Brain microvascular endothelial cell (primary cell): ENCODE measurements at regions not wholly inside any gene's neighbourhood (a gene's known extent, or its start where the extent isn't known, plus 50 kb on each side); places are given as distances from the start of the nearest gene placed in this dataset.
A peak's percentile ranks its signal among the peaks of the same experiment; 100 is the strongest.
"Not testable (repeated sequence)": the region's sequence is repeated elsewhere in the genome, so short reads cannot be mapped to it uniquely, and the experiment has no call there.

ENCODE experiments used
- DNase-seq: peaks from one replicate; pipeline ENCODE4 v3.0.0-alpha.2; 2020
- H3K27ac ChIP-seq: fragments of 250-450 bp; sonication (Bioruptor Pico); 2 replicates; pipeline ENCODE4 v1.5.1; 2020; ENCODE audit warnings: mild to moderate bottlenecking, moderate library complexity
- H3K27me3 ChIP-seq: fragments of 250-450 bp; sonication (Bioruptor Pico); replicated peaks from 2 replicates; pipeline ENCODE4 v1.5.1; 2020; ENCODE audit warnings: mild to moderate bottlenecking
- H3K36me3 ChIP-seq: fragments of 250-450 bp; sonication (Bioruptor Pico); replicated peaks from 2 replicates; pipeline ENCODE4 v1.5.1; 2020; ENCODE audit warnings: mild to moderate bottlenecking
- H3K4me3 ChIP-seq: 2 replicates; pipeline ENCODE4 v1.5.1; 2011; ENCODE audit warnings: low read depth, mild to moderate bottlenecking, control low read depth, low read length, moderate library complexity
- CTCF ChIP-seq: IDR thresholded peaks from 2 replicates; pipeline ENCODE4 v1.5.1; 2011; ENCODE audit warnings: low read depth, mild to moderate bottlenecking, moderate library complexity, low read length, control low read depth, inconsistent platforms; ENCODE audit errors: missing control alignments
- in situ Hi-C: cut with HindIII; loops from 2 replicates; pipeline ENCODE4 v1.10.0; 2017; ENCODE audit warnings: low sequenced_read_pairs, low pct_ligation_motif_present

GRCh38 chr20:30565086-30565485 is 692.4 kb upstream of the DEFB115 start:
- H3K4me3 ChIP-seq, H3K27ac ChIP-seq, DNase-seq, H3K36me3 ChIP-seq, in situ Hi-C loops, H3K27me3 ChIP-seq: not testable (repeated sequence)

GRCh38 chr20:30569867-30570266 is 687.6 kb upstream of the DEFB115 start:
- DNase-seq, H3K27me3 ChIP-seq, H3K36me3 ChIP-seq, in situ Hi-C loops, H3K27ac ChIP-seq, H3K4me3 ChIP-seq: not testable (repeated sequence)

GRCh38 chr20:30570622-30571021 is 686.8 kb upstream of the DEFB115 start:
- H3K27ac ChIP-seq, H3K4me3 ChIP-seq, H3K27me3 ChIP-seq, DNase-seq, in situ Hi-C loops, H3K36me3 ChIP-seq: not testable (repeated sequence)

- in situ Hi-C loops, H3K4me3 ChIP-seq, DNase-seq, H3K27me3 ChIP-seq, H3K27ac ChIP-seq, H3K36me3 ChIP-seq: not testable (repeated sequence)
Observed at GRCh38 chr20:30574337-30574736, 683.1 kb upstream of the DEFB115 start.

GRCh38 chr20:30579069-30579468 is 678.4 kb upstream of the DEFB115 start:
- not testable (repeated sequence) for H3K27me3 ChIP-seq, H3K27ac ChIP-seq

GRCh38 chr20:30579824-30580438 is 677.5 kb upstream of the DEFB115 start:
- in situ Hi-C loops, H3K27ac ChIP-seq: not testable (repeated sequence)

More at GRCh38 chr20:30579069-30579468, 678.4 kb upstream of the DEFB115 start:
- DNase-seq, in situ Hi-C loops, H3K36me3 ChIP-seq, H3K4me3 ChIP-seq: not testable (repeated sequence)

GRCh38 chr20:30581839-30582238 is 675.6 kb upstream of the DEFB115 start:
- H3K4me3 ChIP-seq, H3K36me3 ChIP-seq, DNase-seq, in situ Hi-C loops, H3K27ac ChIP-seq, H3K27me3 ChIP-seq: not testable (repeated sequence)

More at GRCh38 chr20:30579824-30580438, 677.5 kb upstream of the DEFB115 start:
- not testable (repeated sequence) for H3K36me3 ChIP-seq, H3K27me3 ChIP-seq
- DNase-seq = peak; percentile 16
- H3K4me3 ChIP-seq = peak overlapping the region; percentile 30

GRCh38 chr20:30584403-30584802 is 673.1 kb upstream of the DEFB115 start:
- in situ Hi-C loops, H3K4me3 ChIP-seq, H3K36me3 ChIP-seq, H3K27me3 ChIP-seq, H3K27ac ChIP-seq, DNase-seq: not testable (repeated sequence)

- H3K4me3 ChIP-seq, H3K27me3 ChIP-seq, H3K36me3 ChIP-seq, in situ Hi-C loops, H3K27ac ChIP-seq: not testable (repeated sequence)
- DNase-seq = peak; percentile 4
Observed at GRCh38 chr20:30585244-30585796, 672.1 kb upstream of the DEFB115 start.

GRCh38 chr20:30586178-30586577 is 671.3 kb upstream of the DEFB115 start:
- DNase-seq, H3K4me3 ChIP-seq, in situ Hi-C loops, H3K36me3 ChIP-seq, H3K27ac ChIP-seq, H3K27me3 ChIP-seq: not testable (repeated sequence)

GRCh38 chr20:30593572-30593971 is 663.9 kb upstream of the DEFB115 start:
- Histone ChIP-seq H3K27ac (no peak overlapping the region), H3K4me3 (no peak overlapping the region), H3K27me3 (no peaks in the 10 kb centered on the region), H3K36me3 (no peaks in the 10 kb centered on the region)
- in situ Hi-C loops = no loop called here
- DNase-seq = no peak
- no peak for TF ChIP-seq CTCF
